K562 (cell line): ENCODE measurements at regions not wholly inside any gene's neighbourhood (a gene's known extent, or its start where the extent isn't known, plus 50 kb on each side); places are given as distances from the start of the nearest gene placed in this dataset.

Experiments used
- ATAC-seq: fragments of 200-7000 bp; cut with Tn5 transposase; 3 replicates; pipeline ENCODE4 v1.9.1; 2020; ENCODE audit warnings: moderate library complexity
- BruUV-seq: library from RNA; stranded (reverse); fragments of 400-500 nt; replicated peaks from 2 replicates; lab custom pipeline; 2021; lab: Mats Ljungman, UMichigan
- CTCF ChIA-PET: fragments of 300-600 bp; formaldehyde crosslinking; extraction: SDS; loops from one replicate; lab custom pipeline; 2021; ENCODE audit warnings: low intra/inter-chr PET ratio; lab: Yijun Ruan, JAX
- POLR2A ChIA-PET: fragments of 300-600, 350-650 bp; sonication (Branson Sonifier 250); formaldehyde crosslinking; extraction: SDS; loops from one replicate; lab custom pipeline; 2021; ENCODE audit warnings: antibody characterized with exemption, inconsistent platforms; lab: Yijun Ruan, JAX
- DNase-seq, 4 experiments: peaks; one replicate each; pipeline versions ENCODE4 v3.0.0 to v3.0.0-alpha.2; 2011 to 2018; ENCODE audit warnings: low spot score in 3 of 4, mixed read lengths in 3 of 4; ENCODE audit errors: extremely low read depth in 1 of 4
- FAIRE-seq: peaks from 2 replicates; lab custom pipeline; 2011; peaks lifted over from hg19 to GRCh38; lab: Jason Lieb, UNC
- H2AFZ ChIP-seq: 2 replicates; pipeline ENCODE4 v1.6.0; 2011; ENCODE audit warnings: low read depth, low read length, control low read depth, inconsistent platforms
- H3K27ac ChIP-seq: fragments of 200-600 bp; 3 replicates; pipeline ENCODE4 v1.8.0; 2011; ENCODE audit warnings: low read depth, mild to moderate bottlenecking, control low read depth, inconsistent platforms, low read length, moderate library complexity, mixed read lengths; ENCODE audit errors: extremely low read depth
- H3K27me3 ChIP-seq, 2 experiments: fragments of 300-600 bp in 1 of 2; 2 replicates in 1 of 2; 3 replicates in 1 of 2; pipeline versions ENCODE4 v1.6.0 to v1.8.0; 2011; ENCODE audit warnings: inconsistent platforms in 2 of 2, low read length in 2 of 2, mild to moderate bottlenecking in 1 of 2, mixed read lengths in 1 of 2, moderate library complexity in 1 of 2; ENCODE audit not compliant: control insufficient read depth in 2 of 2, insufficient read depth in 2 of 2
- H3K36me3 ChIP-seq: fragments of 300-600 bp; 3 replicates; pipeline ENCODE4 v1.8.0; 2011; ENCODE audit warnings: mild to moderate bottlenecking, low read length, inconsistent platforms; ENCODE audit not compliant: control insufficient read depth, insufficient read depth
- H3K4me1 ChIP-seq, 2 experiments: fragments of 200-600 bp in 1 of 2; replicated peaks in 1 of 2; 2 replicates in 1 of 2; 3 replicates in 1 of 2; pipeline versions ENCODE4 v1.5.1 to v1.8.0; 2011; ENCODE audit warnings: inconsistent platforms in 2 of 2, low read length in 2 of 2, mild to moderate bottlenecking in 1 of 2, mixed read lengths in 1 of 2, moderate library complexity in 1 of 2; ENCODE audit not compliant: control insufficient read depth in 2 of 2, insufficient read depth in 2 of 2
- H3K4me2 ChIP-seq: 2 replicates; pipeline ENCODE4 v1.6.1; 2011; ENCODE audit warnings: low read length, control low read depth, inconsistent platforms, mixed read lengths; ENCODE audit not compliant: insufficient read depth
- H3K4me3 ChIP-seq: fragments of 200-600 bp; sonication (generic), shearing (Covaris generic); 2 replicates; pipeline ENCODE4 v1.5.1; 2016; ENCODE audit warnings: control low read depth, inconsistent platforms
- H3K79me2 ChIP-seq: fragments of 200-600 bp; 3 replicates; pipeline ENCODE4 v1.8.0; 2011; ENCODE audit warnings: low read length, inconsistent platforms; ENCODE audit not compliant: control insufficient read depth, insufficient read depth
- H3K9ac ChIP-seq, 2 experiments: 2 replicates each; pipeline versions ENCODE4 v1.6.0 to v1.6.1; 2011; ENCODE audit warnings: low read depth in 2 of 2, low read length in 2 of 2, control low read depth in 1 of 2, inconsistent platforms in 1 of 2, mild to moderate bottlenecking in 1 of 2, mixed read lengths in 1 of 2; ENCODE audit not compliant: insufficient read depth in 1 of 2
- H3K9me1 ChIP-seq: one replicate; pipeline ENCODE4 v1.6.0; 2011; ENCODE audit warnings: inconsistent platforms, mild to moderate bottlenecking, low read length, moderate library complexity; ENCODE audit not compliant: control insufficient read depth, insufficient read depth
- H3K9me3 ChIP-seq: replicated peaks from 2 replicates; pipeline ENCODE4 v1.5.1; 2011; ENCODE audit warnings: low read depth, low read length, inconsistent platforms; ENCODE audit not compliant: control insufficient read depth, insufficient read depth
- H4K20me1 ChIP-seq: replicated peaks from 2 replicates; pipeline ENCODE4 v1.6.1; 2011; ENCODE audit warnings: low read length, inconsistent platforms, mixed read lengths; ENCODE audit not compliant: control insufficient read depth, insufficient read depth
- BHLHE40 ChIP-seq: IDR thresholded peaks from 2 replicates; pipeline ENCODE4 v1.6.1; 2011; ENCODE audit warnings: low read length, improper control_type of control experiment
- CBFA2T2 ChIP-seq: fragments of 450-650 bp; conservative IDR thresholded peaks from 2 replicates; pipeline ENCODE4 v1.6.1; 2017; ENCODE audit warnings: mild to moderate bottlenecking
- DLX4 ChIP-seq: fragments of 250-450 bp; sonication (Bioruptor Pico); IDR thresholded peaks from 2 replicates; pipeline ENCODE4 v1.6.1; 2021; ENCODE audit warnings: mild to moderate bottlenecking
- ETV5 ChIP-seq: sonication (generic); formaldehyde crosslinking; IDR thresholded peaks from 2 replicates; pipeline ENCODE4 v1.4.0; 2020; ENCODE audit warnings: low read depth, mild to moderate bottlenecking, missing genetic modification reagents
- GMEB1 ChIP-seq: fragments of 250-450 bp; sonication (Bioruptor Pico); IDR thresholded peaks from 2 replicates; pipeline ENCODE4 v1.4.0; 2020; ENCODE audit warnings: mild to moderate bottlenecking
- HEY1 ChIP-seq: fragments of 250-450 bp; sonication (Bioruptor Pico); IDR thresholded peaks from 2 replicates; pipeline ENCODE4 v1.5.0; 2020; ENCODE audit warnings: mild to moderate bottlenecking, moderate library complexity, borderline replicate concordance
- L3MBTL2 ChIP-seq: fragments of 450-650 bp; IDR thresholded peaks from 2 replicates; pipeline ENCODE4 v1.6.1; 2016; ENCODE audit warnings: mild to moderate bottlenecking, moderate library complexity
- MTA3 ChIP-seq: fragments of 450-650 bp; formaldehyde crosslinking; IDR thresholded peaks from 2 replicates; pipeline ENCODE4 v1.6.1; 2017; ENCODE audit warnings: mild to moderate bottlenecking, borderline replicate concordance
- MXD1 ChIP-seq: fragments of 250-450 bp; sonication (Bioruptor Pico); IDR thresholded peaks from 2 replicates; pipeline ENCODE4 v1.8.0; 2021; ENCODE audit warnings: borderline replicate concordance, mild to moderate bottlenecking, moderate library complexity; ENCODE audit not compliant: poor library complexity, severe bottlenecking
- PHB2 ChIP-seq: fragments of 450-650 bp; IDR thresholded peaks from 2 replicates; pipeline ENCODE4 v1.6.1; 2017; ENCODE audit warnings: low read depth
- RBM34 ChIP-seq: fragments of 200-400 bp; formaldehyde crosslinking; IDR thresholded peaks from 2 replicates; pipeline ENCODE4 v1.6.1; 2018; ENCODE audit warnings: low read length, borderline replicate concordance; ENCODE audit not compliant: insufficient read depth
- SOX6 ChIP-seq: fragments of 450-650 bp; IDR thresholded peaks from 2 replicates; pipeline ENCODE4 v1.6.1; 2014; ENCODE audit warnings: mild to moderate bottlenecking
- ZBTB33 ChIP-seq: sonication (generic); formaldehyde crosslinking; IDR thresholded peaks from 2 replicates; pipeline ENCODE4 v1.8.1; 2023; ENCODE audit warnings: mild to moderate bottlenecking, missing genetic modification reagents
- ZNF766 ChIP-seq: fragments of 200-800 bp; sonication (Bioruptor generic); conservative IDR thresholded peaks from 2 replicates; pipeline ENCODE4 v1.6.1; 2016; ENCODE audit warnings: missing genetic modification characterization, missing compliant biosample characterization
- in situ Hi-C: fragments of 300-500 bp; cut with MboI; formaldehyde crosslinking; loops from 4 replicates; pipeline ENCODE4 v1.15.0; 2018; ENCODE audit warnings: inconsistent platforms, mixed read lengths
- intact Hi-C: fragments of 100-400 bp; cut with micrococcal nuclease; formaldehyde crosslinking; loops from 2 replicates; pipeline ENCODE4 v1.14.2; 2022

- TF ChIP-seq ZBTB33 (no peak), L3MBTL2 (no peak), GMEB1 (CRISPR knock-in tag) (no peak), RBM34 (no peak), HEY1 (no peak), ETV5 (CRISPR knock-in tag) (no peak), PHB2 (no peak)
Measured at GRCh38 chr4:165802452-165802851, 70.6 kb upstream of the TLL1 start (continued).

GRCh38 chr4:165803005-165803404 lies 70.0 kb upstream of the TLL1 start:
- no peak for DNase-seq
- no peaks in the 10 kb centered on the region for H3K27me3 ChIP-seq
- BruUV-seq: no TSS peak
- H3K79me2 ChIP-seq: no peaks in the 10 kb centered on the region
- H3K9ac ChIP-seq: no peak overlapping the region
- H4K20me1 ChIP-seq: no peaks in the 10 kb centered on the region
- no peaks in the 10 kb centered on the region for H3K36me3 ChIP-seq
- H3K9me3 ChIP-seq: no peaks in the 10 kb centered on the region; the same call in 1 of the 2 replicates
- POLR2A ChIA-PET: no interaction called here
- TF ChIP-seq ZNF766 (CRISPR knock-in tag) (no peak), CBFA2T2 (no peak), MTA3 (no peak), SOX6 (no peak), BHLHE40 (no peak), DLX4 (CRISPR knock-in tag) (no peak), MXD1 (no peak)
- in situ Hi-C loops: no loop called here
- no peak for ATAC-seq
- peaks cover 0 to 5% of the 10 kb centered on the region in 2 experiments; a peak in 1 of 5 replicates for H3K4me1 ChIP-seq
- intact Hi-C loops: no loop called here
- H3K9me1 ChIP-seq: no peaks in the 10 kb centered on the region
- no peak overlapping the region for H3K4me3 ChIP-seq
- CTCF ChIA-PET: no interaction called here
- no peak overlapping the region for H3K27ac ChIP-seq
- no peak overlapping the region for H3K4me2 ChIP-seq
- H2AFZ ChIP-seq: no peak overlapping the region
- FAIRE-seq: no peak
